Ovary (tissue), 7 donors: ENCODE measurements at regions not wholly inside any gene's neighbourhood (a gene's known extent, or its start where the extent isn't known, plus 50 kb on each side); places are given as distances from the start of the nearest gene placed in this dataset.
"Not testable (repeated sequence)": the region's sequence is repeated elsewhere in the genome, so short reads cannot be mapped to it uniquely, and the experiment has no call there.

Source experiments
- DNase-seq, 5 donors: peaks; one replicate each; pipeline ENCODE4 v3.0.0-alpha.2; 2019 to 2020
- H3K27ac ChIP-seq, 2 donors: fragments of 200-600 bp; one replicate each; pipeline versions ENCODE4 v1.5.1 to v1.8.0; 2019 to 2022
- H3K27me3 ChIP-seq: fragments of 200-600 bp; one replicate; pipeline ENCODE4 v1.8.0; 2022
- H3K36me3 ChIP-seq: fragments of 200-600 bp; sonication (generic); one replicate; pipeline ENCODE4 v1.5.1; 2019
- H3K4me1 ChIP-seq: one replicate; pipeline ENCODE4 v1.8.1; 2013; ENCODE audit warnings: mild to moderate bottlenecking, moderate library complexity; ENCODE audit not compliant: insufficient read depth
- H3K4me3 ChIP-seq: fragments of 200-600 bp; sonication (generic); one replicate; pipeline ENCODE4 v1.5.1; 2017
- H3K9me3 ChIP-seq, 2 donors: fragments of 200-600 bp in 1 of 2; sonication (generic) in 1 of 2; one replicate each; pipeline versions ENCODE4 v1.5.1 to v1.8.1; 2013 to 2019; ENCODE audit warnings: mild to moderate bottlenecking in 1 of 2, moderate library complexity in 1 of 2
- EP300 ChIP-seq: sonication (generic); formaldehyde crosslinking; IDR thresholded peaks from one replicate; pipeline ENCODE4 v1.6.1; 2017; ENCODE audit warnings: antibody characterized with exemption
- POLR2A ChIP-seq: fragments of 450-650 bp; IDR thresholded peaks from one replicate; pipeline ENCODE4 v1.6.1; 2017; ENCODE audit warnings: antibody characterized with exemption, mild to moderate bottlenecking, moderate library complexity
- WGBS, 3 donors: extraction: QIAGEN DNeasy Blood & Tissue Kit in 1 of 3; methylation state at CpG; one replicate each; pipeline versions ENCODE4 v1.1.5 to v1.1.7; 2013 to 2017; 5-methylcytosine and 5-hydroxymethylcytosine counted together
- intact Hi-C, 4 donors: fragments of 100-400 bp; cut with DNase I; formaldehyde crosslinking; loops; one replicate each; pipeline versions ENCODE4 v1.11.0 to v1.15.1; 2022 to 2023
- TF ChIP-seq, protein P1 (sequence below), 3 donors: fragments of 450-650 bp in 2 of 3; fragments of 200-600 bp in 1 of 3; IDR thresholded peaks; one replicate each; pipeline versions ENCODE4 v1.5.1 to v1.8.0; 2016 to 2022; ENCODE audit warnings: antibody characterized with exemption in 3 of 3, mild to moderate bottlenecking in 1 of 3
- donor health status: DM: no; HTN: no; CAD: no; lungs with moderate emphysema.
- donor health status: DM: no; HTN: no; CAD: no.
- donor health status: Bipolar disorder and iron deficiency.
- donor health status: DM: no; HTN: no; CAD: no.
- donor health status: DM: yes; HTN: yes; CAD: no.

DNA sequence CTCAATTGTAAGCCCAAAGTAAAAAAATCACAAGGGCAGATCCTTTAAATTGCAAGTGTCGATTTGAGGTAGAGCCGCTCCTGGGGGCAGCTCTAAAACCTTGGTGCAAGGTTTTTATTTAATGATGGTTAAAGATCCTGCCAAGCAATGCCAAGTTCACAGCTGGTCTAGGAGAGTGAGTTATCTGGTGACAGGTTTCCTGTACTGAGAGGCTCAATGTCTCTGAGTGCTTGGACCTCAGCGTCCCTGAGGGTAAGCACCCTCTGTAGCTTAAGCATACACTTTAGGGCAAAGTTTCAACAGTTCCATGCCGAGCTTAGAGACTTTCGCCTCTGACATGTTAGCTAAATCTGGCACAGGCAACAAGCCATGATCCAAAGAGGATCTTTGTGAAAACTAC is 119.8 kb upstream of the EGFLAM start:
- H3K36me3 ChIP-seq, result no peaks in the 10 kb centered on the region
- 66 to 74% (median 66%) methylated on average over 5 of the region's 5 CpGs for WGBS, 3 donors
- no peak for TF ChIP-seq POLR2A
- TF ChIP-seq, protein P1, sequence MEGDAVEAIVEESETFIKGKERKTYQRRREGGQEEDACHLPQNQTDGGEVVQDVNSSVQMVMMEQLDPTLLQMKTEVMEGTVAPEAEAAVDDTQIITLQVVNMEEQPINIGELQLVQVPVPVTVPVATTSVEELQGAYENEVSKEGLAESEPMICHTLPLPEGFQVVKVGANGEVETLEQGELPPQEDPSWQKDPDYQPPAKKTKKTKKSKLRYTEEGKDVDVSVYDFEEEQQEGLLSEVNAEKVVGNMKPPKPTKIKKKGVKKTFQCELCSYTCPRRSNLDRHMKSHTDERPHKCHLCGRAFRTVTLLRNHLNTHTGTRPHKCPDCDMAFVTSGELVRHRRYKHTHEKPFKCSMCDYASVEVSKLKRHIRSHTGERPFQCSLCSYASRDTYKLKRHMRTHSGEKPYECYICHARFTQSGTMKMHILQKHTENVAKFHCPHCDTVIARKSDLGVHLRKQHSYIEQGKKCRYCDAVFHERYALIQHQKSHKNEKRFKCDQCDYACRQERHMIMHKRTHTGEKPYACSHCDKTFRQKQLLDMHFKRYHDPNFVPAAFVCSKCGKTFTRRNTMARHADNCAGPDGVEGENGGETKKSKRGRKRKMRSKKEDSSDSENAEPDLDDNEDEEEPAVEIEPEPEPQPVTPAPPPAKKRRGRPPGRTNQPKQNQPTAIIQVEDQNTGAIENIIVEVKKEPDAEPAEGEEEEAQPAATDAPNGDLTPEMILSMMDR (IDR thresholded peaks at IDR 0.05), result no peak
- no peak for TF ChIP-seq EP300
- no peaks in the 10 kb centered on the region for H3K4me1 ChIP-seq
- H3K4me3 ChIP-seq, result no peak overlapping the region
- H3K27ac ChIP-seq, result no peak overlapping the region
- DNase-seq, result no peak
- intact Hi-C loops, result no loop called here
- no peaks in the 10 kb centered on the region for H3K27me3 ChIP-seq
- H3K9me3 ChIP-seq, result no peaks in the 10 kb centered on the region

DNA sequence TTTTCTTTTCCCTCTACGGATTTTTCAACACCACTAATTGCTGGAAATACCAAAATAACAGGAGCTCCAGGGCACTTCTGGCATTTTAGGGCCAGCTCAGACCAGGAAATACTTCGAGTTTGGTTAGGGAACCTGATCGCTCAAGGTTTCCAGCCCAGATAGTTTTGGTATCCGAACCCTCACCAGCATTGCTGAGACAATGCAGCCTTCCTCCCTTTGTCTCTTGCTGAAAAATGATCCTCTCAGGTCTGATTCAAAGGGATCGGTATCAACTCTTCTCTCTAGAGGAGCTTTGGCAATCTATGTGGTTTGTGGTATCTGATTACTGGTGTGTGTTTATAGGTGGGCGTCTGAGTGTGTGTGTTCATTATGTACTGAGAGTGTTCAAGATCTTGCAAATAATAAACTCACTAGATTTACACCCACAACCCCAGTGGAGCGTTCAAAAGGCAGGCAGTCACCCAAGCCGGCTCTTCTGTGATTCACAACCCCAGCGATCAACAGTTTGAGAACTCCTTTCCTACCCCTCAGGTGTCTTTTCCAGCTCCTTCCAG is 122.8 kb upstream of the EGFLAM start:
- no peaks in the 10 kb centered on the region for H3K27me3 ChIP-seq
- intact Hi-C loops, result no loop called here
- H3K4me1 ChIP-seq, result peaks cover 2% of the 10 kb centered on the region
- H3K36me3 ChIP-seq, result no peaks in the 10 kb centered on the region
- 81 to 87% (median 82%) methylated on average over 9 of the region's 9 CpGs for WGBS, 3 donors
- DNase-seq, result no peak
- TF ChIP-seq, protein P1 (IDR thresholded peaks at IDR 0.05), result no peak
- TF ChIP-seq POLR2A, result no peak
- H3K4me3 ChIP-seq, result no peak overlapping the region
- H3K9me3 ChIP-seq, result no peaks in the 10 kb centered on the region
- no peak overlapping the region for H3K27ac ChIP-seq

DNA sequence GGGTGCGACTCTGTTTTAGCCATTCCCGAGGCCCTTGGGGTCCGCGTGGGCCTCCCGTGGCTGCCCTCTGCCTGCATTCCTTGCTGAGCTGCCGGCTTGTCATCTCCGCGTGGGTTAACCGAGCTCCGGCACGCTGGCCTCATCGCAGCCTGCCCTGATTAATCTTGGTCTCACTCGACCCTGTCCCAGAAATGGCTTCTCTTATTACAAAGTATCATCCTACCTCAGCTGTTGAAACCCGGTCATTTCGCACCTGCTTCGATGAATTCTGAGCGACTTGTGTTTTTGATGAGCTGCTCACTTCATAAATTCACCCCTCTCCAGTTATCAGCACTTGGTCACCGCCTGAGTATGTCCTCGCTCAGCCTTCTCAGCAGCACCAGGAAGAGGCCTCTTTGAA is 123.5 kb upstream of the EGFLAM start:
- intact Hi-C loops, result loop anchor here in 1 of 4 donors (5.0 kb wide), 1 partner anchor 143 kb away; no protein-coding TSS in a partner anchor
- H3K27me3 ChIP-seq, result no peaks in the 10 kb centered on the region
- H3K9me3 ChIP-seq, result no peaks in the 10 kb centered on the region
- no peak overlapping the region for H3K27ac ChIP-seq
- peaks cover 2% of the 10 kb centered on the region for H3K4me1 ChIP-seq
- no peaks in the 10 kb centered on the region for H3K36me3 ChIP-seq
- no peak for TF ChIP-seq POLR2A
- TF ChIP-seq EP300, result no peak
- TF ChIP-seq, protein P1 (IDR thresholded peaks at IDR 0.05), result no peak
- no peak overlapping the region for H3K4me3 ChIP-seq
- DNase-seq, result no peak
- 87 to 92% (median 91%) methylated on average over 19 of the region's 19 CpGs for WGBS, 3 donors

DNA sequence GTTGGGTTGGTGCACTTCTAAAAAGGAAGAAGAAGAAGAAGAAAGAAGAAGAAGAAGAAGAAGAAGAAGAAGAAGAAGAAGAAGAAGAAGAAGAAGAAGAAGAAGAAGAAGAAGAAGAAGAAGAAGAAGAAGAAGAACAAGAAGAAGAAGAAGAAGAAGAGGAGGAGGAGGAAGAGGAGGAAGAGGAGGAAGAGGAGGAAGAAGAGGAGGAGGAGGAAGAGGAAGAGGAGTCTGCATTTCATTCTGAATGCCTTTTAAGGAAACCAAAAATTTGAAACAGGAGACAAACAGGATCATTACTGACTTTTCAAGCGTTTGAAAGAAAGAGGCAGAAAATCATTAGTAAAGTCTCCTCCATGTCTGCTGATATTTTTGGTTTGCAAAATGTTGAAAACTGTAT is 124.1 kb upstream of the EGFLAM start:
- H3K27me3 ChIP-seq, H3K36me3 ChIP-seq, H3K4me3 ChIP-seq, H3K9me3 ChIP-seq, H3K27ac ChIP-seq, H3K4me1 ChIP-seq, DNase-seq: not testable (repeated sequence)
- intact Hi-C loops, result loop anchor here in 1 of 4 donors (5.0 kb wide), 1 partner anchor 142 kb away; no protein-coding TSS in a partner anchor
- WGBS, 3 donors, result 78 to 89% (median 88%) methylated on average over 1 of the region's 1 CpG

DNA sequence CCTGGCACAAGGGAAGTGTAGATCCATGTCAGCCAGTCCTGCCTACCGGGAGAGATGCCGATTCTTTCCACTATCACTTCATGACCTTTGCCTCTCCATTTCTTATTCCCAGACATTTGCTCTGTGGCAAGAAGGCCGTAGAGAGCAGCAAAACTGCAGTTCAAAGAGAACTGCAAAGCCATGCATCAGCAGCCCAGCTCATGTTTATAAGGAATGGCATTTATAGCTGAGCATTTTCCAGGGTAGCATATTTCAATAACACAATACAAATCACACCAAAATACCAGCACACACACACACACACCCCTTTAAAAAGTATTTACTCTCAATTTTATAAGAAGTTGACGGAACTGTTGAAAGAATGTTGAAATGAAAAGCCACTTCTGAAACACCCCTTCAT is 126.7 kb upstream of the EGFLAM start:
- H3K36me3 ChIP-seq, result no peaks in the 10 kb centered on the region
- TF ChIP-seq EP300 (no peak), POLR2A (no peak)
- TF ChIP-seq, protein P1 (IDR thresholded peaks at IDR 0.05), result no peak
- H3K27ac ChIP-seq, result no peak overlapping the region
- H3K9me3 ChIP-seq, result no peaks in the 10 kb centered on the region
- DNase-seq, result no peak
- H3K27me3 ChIP-seq, result no peaks in the 10 kb centered on the region
- no peak overlapping the region for H3K4me3 ChIP-seq
- WGBS, 3 donors, result 29 to 50% (median 32%) methylated on average over 4 of the region's 4 CpGs
- intact Hi-C loops, result loop anchor here in 1 of 4 donors (5.0 kb wide), 1 partner anchor 139 kb away; no protein-coding TSS in a partner anchor
- peaks cover 2% of the 10 kb centered on the region for H3K4me1 ChIP-seq
